Activated CD4-positive, alpha-beta T cell treated with anti-CD3 and anti-CD28 coated beads, Interleukin-2, amount 50 U/mL, for 48 hours (primary cell): ENCODE measurements at regions not wholly inside any gene's neighbourhood (a gene's known extent, or its start where the extent isn't known, plus 50 kb on each side); places are given as distances from the start of the nearest gene placed in this dataset.
A peak's percentile ranks its signal among the peaks of the same experiment; 100 is the strongest.
"Not testable (repeated sequence)": the region's sequence is repeated elsewhere in the genome, so short reads cannot be mapped to it uniquely, and the experiment has no call there.

Experiments
- DNase-seq, 2 experiments: peaks; one replicate each; pipeline ENCODE4 v3.0.0-alpha.2; 2020

DNA sequence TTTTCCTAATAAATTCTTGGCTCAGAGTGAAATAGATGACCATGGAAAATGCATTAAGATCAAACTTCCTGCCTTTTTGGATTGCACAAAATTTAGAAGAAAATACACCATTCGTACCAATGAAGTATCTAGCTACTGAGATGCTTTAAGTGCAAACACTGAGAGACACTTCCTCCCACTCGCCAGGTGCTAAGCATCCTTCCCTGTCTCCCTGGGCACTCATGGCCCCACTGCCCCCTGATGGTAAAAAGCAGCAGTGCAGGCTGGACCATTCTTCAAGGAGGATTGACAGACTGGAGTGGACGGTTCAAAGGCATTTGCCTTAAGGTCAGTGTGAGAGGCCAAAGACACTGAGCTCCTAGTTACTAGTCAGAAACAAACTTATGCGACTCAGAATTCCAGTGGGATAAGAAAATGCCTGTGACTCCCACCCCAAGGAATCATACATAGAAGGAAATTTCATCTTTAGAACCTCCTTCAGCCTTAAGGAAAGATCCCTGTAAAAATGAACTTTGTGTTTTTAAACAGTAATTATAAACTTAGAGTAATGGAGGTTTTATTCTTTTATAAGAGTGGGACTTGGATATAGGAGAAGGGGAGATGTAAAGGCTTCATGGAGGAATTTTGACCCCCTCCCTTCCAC lies 86.0 kb upstream of the SLC30A5 start:
- DNase-seq, result peak; percentile 80 to 84

- no peak for DNase-seq
Measured at GRCh38 chr5:69010476-69010875, 83.3 kb upstream of the SLC30A5 start.

GRCh38 chr5:69011910-69012309 lies 81.9 kb upstream of the SLC30A5 start:
- DNase-seq, result no peak

- no peak for DNase-seq
Measured at GRCh38 chr5:69013481-69013880, 80.3 kb upstream of the SLC30A5 start.

GRCh38 chr5:69014007-69014406 lies 79.8 kb upstream of the SLC30A5 start:
- DNase-seq, result not testable (repeated sequence)

DNA sequence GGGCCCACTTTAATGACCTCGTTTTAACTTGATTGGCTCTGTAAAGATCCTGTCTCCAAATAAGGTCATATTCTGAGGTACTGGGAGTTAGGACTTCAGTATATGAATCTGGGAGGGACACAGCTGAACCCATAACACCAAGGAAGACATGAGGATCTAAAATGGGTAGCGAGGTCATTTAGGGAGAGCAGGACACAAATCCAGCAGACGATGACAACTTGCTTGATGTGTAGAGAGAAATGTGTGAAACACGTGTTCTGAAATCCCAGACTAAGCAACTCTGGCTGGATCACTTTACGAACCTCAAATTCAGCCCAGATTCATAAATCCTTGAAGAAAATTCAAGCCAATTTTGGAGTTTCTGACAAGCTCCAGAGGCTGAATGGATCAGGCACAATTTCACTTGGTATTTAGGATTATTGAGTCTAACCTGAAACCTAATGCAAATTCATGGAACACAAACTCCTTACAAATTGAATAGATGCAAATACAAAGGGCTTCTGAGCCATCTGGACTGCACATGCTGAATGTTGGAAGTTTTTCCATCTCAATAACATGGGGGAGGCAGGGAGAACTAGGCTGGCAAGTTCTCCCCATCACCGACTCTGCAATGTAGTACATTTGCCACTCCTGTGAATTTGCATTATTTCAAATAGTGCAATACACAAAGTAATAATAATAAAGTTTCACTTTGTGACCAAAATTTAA lies 74.0 kb upstream of the SLC30A5 start:
- no peak for DNase-seq

GRCh38 chr5:69024241-69024651 lies 69.6 kb upstream of the SLC30A5 start:
- no peak for DNase-seq

GRCh38 chr5:69029292-69029691 lies 64.5 kb upstream of the SLC30A5 start:
- DNase-seq, result no peak

DNA sequence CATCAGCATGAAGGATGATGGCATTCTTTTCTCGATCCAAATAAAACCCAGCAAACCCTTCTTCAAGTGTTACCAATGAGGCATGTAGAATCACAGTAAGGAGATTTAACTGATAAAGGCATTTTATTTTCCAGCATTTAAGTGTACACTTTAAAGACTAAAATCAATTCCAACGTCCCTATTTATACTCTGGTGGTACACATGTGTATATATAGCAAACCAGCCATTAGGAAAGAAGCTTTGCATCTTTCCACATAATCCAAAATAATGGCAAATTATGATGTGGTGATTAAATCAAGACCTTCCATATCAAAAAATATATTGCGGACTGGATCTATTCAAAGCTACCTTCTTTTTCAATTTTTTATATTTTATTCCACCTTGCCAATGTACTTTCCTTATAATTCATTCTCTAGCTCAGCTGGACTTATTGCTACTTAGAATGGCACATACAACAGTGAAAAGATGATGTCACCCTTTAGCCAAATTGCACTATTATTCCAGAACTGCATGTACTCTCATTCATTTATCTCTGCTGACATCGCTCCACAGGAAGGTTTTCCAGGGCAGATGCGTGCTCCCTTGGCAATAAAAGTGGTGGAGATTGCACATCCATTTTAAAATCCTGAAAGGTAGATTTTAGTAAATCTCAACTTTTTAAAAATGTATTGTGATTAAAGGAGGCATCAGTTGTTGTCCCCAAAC lies 63.3 kb upstream of the SLC30A5 start:
- no peak for DNase-seq

DNA sequence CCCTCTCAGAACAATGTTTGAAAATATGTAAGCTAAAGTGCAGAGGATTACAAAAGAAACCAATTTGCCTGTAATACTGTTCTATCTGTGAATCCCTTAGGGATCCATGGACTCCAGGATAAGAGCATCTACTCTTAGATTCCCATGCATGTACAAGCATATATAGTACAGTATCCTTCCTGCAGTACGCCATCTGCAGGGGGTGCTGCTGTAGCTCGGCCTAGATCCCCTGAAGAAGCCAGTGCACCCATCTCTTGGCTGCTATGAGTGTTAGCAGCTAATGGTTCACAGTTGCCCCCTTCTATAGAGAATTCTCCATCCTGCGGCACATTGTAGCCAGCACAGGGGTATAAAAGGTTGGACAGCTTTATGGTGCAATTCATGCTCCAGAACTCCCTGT lies 61.8 kb upstream of the SLC30A5 start:
- DNase-seq, result no peak

GRCh38 chr5:69033690-69034089 lies 60.1 kb upstream of the SLC30A5 start:
- DNase-seq, result no peak

- no peak for DNase-seq
Measured at GRCh38 chr5:69034898-69035297, 58.9 kb upstream of the SLC30A5 start.

DNA sequence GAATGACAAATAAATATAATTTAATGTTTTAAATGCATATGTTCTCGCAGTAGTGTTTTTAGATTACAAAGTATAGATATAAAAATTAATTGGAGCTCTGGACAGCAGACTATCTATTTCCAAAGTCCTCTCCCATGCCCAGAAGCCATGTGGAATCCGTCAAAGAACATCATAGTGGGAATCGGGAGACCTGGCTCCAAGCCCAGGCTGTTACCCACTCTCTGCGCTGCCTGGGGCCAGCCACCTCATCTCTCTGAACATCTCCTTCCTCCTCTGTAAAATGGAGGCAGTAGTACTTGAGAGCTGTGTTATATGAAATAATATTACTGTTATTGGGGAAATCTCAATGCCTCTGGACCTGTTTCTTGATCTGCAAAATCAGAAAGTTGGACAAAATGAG lies 58.1 kb upstream of the SLC30A5 start:
- no peak for DNase-seq

DNA sequence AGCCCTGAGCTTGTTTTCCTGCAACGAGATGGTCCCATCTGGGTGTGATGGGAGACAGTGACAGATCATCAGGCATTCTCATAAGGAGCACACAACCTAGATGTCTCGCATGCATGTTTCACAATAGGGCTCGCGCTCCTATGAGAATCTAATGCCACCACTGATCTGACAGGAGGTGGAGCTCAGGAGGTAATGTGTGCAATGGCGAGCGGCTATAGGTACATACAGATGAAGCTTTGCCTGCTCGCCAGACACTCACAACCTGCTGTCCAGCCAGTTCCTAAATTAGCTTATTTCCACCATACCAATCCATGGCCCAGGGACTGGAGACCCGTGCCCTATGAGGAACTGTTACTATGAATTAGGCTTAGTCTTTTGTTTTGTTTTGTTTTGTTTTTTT lies 55.3 kb upstream of the SLC30A5 start:
- no peak for DNase-seq

GRCh38 chr5:69039829-69040228 lies 54.0 kb upstream of the SLC30A5 start:
- no peak for DNase-seq

DNA sequence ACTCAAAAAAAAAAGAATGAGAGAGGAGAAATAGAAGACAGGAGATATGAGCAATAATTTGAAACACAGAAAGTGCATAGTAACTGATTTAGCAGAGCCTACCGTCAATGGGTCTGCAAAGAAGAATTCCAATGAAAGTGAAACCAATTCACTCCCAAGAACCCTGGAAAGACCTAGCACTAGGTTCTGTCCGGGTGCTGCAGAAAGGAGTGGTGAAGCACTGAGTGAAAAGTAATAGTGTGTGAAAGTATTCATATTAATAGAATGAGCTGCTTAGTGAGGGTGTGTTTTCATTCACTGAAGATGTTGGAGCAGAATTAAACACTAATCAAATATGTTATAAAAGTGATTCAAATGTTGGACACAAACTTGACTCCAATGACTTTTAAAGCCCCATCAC lies 51.3 kb upstream of the SLC30A5 start:
- no peak for DNase-seq

DNA sequence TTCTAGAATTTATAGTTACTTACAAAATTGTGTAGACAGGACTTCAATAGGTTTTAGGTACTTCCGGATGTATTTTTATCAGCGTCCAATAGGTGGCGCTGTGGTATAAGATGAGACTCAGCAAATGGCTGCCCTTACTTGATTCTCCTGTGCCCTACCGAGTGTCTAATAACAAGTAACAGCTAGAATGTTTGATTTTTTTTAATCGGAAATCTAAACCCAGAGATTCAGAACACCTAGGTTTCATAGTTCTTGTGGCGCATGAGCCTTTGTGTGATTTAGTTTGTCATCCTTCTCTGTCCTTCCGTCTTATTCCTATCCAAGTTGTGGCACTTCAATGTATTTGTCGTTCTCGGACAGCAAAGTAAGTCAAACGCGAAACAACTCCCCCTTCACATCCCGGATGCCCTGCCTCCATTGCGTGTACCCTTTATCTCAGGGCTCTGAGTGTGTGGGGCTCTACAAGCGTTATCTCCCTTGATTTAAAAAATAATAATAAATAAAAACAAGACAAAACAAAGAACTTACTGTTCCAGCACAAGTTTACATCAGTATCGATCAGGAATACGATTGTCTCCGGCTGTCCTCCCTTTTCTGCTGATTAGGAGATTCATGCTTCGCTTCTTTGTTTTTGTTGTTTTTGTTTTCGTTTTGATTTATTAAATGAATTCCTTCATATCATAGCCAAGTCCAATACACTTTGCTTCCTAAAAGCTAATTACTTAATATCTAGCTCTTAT lies 50.7 kb upstream of the SLC30A5 start:
- peak; percentile 56 to 72 for DNase-seq

DNA sequence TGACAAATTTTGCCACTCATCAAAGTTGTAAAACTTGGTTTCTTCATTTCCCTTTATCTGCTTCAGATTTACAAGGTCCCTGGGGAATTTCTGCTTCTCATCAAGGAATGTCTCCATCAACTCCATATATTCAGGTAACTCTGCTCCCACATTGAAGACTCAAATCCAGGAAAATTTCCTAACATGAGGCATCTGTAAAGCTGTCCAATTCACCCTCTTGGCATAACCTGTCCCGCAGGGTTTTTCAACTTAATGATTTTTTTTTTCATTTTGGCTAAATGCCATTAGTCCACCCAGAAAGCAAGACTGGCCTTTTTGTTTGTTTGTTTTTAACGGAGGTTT lies 50.2 kb upstream of the SLC30A5 start:
- DNase-seq, result no peak
